ENCODE measurements at regions not wholly inside any gene's neighbourhood (a gene's known extent, or its start where the extent isn't known, plus 50 kb on each side); places are given as distances from the start of the nearest gene placed in this dataset.

DNA sequence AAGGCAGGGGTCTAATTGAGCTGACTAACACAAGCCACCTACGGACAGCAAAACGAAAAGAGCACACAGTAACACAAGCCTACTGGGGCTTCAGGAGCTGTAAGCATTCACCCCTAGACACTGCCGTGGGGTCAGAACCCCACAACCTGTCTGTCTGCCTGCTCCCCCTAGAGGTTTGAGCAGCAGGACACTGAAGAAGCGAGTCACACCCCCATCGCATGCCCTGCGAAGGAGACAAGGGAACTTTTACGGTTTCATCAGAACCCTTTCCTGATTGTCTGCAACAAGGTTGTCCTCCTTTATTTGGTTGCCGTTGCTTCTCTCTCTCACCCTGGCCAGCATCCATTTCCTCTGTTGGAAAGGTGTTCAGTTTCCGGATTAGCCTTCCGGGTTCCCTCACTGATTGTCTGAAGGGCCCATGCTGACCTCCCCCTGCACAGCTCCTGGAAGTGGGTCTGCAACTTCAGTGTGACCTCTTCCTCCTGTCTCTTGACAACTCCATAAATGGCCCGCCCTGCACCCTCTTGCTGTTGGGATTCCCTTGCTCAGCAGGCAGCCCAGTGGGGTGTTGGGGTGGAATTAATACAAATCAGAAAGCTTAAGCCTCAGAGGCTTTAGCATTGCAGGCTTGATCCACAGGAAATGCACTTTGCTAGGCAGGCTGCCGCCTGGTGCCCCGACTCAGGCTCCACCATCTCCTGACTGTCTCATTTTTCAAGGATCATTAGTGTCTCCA, 258.9 kb upstream of the TLE4 start:
- DNase-seq (ENCODE audit: low spot score), result no peak

GRCh38 chr9:79325501-79325900, 246.3 kb upstream of the TLE4 start:
- DNase-seq (ENCODE audit: low spot score), result no peak

DNA sequence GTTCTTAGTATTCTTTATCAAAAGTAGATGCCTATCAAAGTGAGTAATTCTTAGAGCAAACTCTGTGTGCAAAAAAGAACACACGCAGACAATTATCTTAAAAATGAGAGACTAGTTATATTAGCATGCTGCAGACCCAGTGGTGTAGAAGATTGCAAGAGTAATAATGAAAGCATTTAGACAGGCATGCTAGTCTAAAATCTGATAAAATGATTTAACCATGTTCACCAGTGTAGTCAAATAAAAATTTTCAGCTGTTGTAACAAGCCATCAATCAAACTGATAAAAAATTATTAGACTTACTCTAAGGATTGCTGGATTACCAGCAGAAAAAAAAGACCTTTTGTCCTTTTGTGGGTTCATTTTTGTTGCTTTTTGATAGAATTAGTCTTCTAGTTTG, 241.9 kb upstream of the TLE4 start:
- no peak for DNase-seq (ENCODE audit: low spot score)

DNA sequence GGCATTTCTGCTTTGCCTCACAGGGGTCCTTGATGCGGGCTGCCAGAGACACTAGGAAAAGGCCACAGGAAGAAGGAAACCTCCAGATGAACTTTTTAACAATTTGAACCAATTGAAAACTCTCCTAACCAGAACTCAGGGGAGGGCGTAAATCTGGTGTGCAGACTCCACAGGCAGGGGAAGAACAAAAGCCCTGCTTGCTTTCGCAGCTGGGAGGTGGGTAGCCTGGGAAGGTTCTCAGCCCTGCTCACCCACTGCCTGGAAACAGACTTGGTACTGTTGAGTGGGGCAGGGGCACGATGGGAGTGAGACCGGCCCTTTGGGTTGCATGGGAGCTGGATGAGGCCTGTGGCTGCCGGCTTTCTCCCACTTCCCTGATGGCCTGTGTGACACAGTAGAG, 237.8 kb upstream of the TLE4 start:
- DNase-seq (ENCODE audit: low spot score), result no peak

DNA sequence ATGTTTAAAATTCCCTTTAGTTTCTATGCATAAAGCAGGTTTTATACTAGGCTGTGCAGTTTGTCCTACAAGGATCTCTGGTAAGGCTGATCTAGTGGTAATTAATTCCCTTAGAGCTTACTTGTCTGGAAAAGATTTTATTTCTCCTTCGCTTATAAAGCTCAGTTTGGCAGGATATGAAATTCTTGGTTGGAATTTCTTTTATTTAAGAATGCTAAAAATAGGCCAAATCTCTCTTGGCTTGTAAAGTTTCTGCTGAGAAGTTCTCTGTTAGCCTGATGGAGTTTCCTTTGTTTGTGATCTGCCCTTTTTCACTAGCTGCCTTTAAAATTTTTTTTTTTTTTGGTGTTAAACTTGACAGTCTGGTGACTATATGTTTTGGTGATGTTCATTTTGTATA, 237.1 kb upstream of the TLE4 start:
- no peak for DNase-seq (ENCODE audit: low spot score)

DNA sequence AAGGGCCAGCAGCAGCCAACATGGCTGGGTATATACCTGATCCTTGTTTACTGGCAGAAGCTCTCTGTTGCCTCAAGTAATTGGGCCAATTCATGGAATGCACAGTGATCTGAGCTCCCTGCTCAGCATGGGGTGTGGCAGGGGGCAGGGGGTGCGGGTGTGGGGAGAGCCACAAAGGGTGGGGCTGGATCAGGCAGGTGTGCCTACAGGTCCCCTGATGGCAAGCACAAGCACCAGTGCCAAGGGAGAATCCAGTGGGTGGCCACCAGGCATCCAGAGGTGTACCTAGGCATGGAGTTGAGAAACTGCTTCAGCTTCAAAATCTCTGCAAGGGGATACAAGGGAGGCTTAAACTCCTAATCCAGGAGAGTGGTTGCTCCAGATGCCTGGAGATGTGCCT, 235.8 kb upstream of the TLE4 start:
- no peak for DNase-seq (ENCODE audit: low spot score)

GRCh38 chr9:79341561-79341960, 230.2 kb upstream of the TLE4 start:
- DNase-seq (ENCODE audit: low spot score), result no peak

DNA sequence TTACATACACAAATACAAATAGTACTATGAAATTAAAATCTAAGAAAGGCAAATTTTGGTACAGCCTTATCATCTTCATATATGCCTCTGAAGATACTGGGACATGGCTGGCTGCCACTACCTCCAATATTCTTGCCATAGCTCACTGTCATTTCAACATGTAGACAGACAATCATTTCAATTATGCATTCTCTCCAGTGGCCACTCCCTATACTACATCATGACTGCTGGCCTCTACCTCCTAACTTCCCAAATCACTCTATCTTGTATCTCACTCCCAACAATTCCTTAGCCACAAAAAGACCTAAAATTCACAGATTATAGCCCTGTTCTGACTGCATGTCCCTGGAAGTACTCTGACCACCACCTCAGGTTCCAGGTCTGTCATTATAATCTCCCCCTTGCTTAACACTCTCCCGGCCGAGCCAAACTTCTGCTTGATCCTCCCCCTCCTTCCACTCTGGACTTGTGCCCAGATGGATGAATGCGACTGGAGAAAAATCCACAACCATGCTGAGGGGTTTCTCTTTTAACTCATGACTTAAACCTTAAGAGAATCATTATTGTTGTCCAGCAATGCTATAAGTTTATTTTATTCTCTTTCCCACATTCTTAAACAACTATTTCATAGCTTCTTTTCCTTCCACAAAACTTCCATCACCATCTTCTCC, 225.3 kb upstream of the TLE4 start:
- no peak for DNase-seq (ENCODE audit: low spot score)

DNA sequence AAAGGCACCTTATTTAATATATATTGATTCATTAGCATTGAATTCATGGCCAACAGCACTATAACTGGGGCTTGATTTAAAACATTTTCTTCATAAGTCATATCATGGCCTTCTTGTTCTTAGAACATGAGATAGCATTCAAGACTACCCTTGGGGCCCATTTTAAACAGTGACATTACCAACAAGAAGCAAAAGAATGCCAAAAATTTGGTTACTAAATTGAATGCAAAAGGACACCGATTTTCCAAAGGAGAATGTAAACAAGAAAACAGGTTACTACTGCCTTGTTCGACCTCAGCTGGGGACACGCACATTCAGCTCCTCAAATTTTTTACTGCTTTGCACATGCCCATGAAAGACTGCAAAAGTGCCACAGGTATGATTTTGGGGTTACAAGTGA, 219.4 kb upstream of the TLE4 start:
- no peak for DNase-seq (ENCODE audit: low spot score)

GRCh38 chr9:79353856-79354520, 217.8 kb upstream of the TLE4 start:
- DNase-seq (ENCODE audit: low spot score), result peak; percentile 83

DNA sequence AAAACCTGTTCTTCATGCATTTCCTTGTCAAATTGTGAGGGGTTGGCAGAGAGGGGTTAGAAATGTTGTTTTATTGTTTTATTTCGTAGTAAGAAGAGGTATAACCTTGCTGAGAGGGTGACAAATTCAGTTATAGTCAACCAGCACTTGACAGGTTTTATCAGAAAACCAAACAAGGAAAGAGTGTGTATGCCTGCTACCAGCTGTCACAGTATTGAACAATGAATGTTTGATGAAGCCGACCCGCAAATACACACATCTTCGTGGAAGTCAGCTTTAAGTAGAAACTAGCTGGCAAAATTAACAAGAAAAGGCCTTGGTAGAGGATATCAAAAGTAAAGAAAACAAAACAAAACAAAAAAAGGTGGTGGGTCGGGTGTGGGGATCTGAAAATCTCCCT, 214.6 kb upstream of the TLE4 start:
- DNase-seq (ENCODE audit: low spot score), result no peak

DNA sequence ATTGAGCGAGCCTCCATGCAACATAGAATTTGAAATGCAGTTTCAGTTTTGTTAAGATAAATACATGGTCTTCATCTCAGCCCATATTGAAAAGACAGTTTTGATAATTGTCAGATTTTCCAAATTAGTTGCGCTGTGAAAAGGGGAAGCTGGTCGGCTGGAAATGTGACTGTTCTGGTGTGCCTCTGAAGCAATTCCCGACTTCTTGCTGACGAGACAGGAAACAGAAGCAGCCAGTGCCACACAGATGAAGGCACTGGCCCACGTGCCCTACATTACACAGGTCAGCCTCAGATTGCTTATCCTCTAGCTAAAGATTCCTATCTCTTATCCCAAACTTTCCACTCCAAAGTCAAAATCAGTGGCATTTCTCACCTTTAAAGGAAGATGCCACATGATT, 214.1 kb upstream of the TLE4 start:
- DNase-seq (ENCODE audit: low spot score), result no peak

- DNase-seq (ENCODE audit: low spot score), result peak; percentile 47
Measured at GRCh38 chr9:79360387-79361347, 211.1 kb upstream of the TLE4 start.

DNA sequence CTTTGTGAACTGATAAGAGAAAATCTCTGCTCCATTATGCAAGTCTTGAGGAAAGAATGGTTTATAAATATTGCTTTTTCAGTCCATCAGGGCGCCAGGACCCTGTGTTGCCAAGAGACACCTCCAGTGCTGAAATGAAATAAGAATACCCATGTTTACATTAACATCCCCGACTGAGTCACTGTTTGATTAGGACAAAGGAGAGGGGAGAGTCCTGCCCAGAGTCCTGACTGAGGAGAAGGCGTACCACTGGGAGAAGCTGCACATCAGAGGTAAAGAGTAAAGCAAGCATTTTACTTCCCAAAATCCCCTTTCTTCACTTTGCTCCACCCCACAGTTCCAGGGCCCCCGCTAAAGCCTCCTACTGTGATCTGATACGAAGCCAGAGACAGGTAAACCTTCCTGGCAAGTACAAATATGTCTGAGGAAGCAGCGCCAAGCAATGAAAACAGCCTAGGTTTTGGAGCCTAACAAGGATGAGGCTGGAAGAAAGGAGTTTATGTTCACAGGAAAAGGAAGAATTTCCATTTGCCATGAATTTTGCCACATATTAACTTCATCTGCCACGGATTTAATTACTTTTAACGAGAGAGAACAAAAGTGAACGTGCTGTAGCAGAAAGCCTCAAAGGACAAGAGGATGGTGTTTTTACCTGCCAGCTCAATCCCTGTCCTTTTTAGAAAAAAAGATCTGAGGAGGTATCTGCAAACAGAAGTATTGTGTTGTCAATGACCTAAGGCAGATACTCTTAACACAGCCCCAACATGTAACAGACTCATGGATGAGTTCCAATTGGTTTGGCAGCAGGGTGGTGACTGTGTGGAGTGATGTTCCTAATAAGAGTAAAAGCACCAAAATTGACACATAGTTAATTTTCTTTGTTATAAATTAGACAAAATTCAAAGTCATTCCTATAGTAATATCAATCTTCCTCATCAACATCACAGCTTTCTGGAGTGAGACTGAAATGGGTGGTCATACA, 209.4 kb upstream of the TLE4 start:
- DNase-seq (ENCODE audit: low spot score), result peak; percentile 46

GRCh38 chr9:79369676-79370075, 202.1 kb upstream of the TLE4 start:
- no peak for DNase-seq (ENCODE audit: low spot score)

- DNase-seq (ENCODE audit: low spot score), result no peak
Measured at GRCh38 chr9:79371301-79371700, 200.5 kb upstream of the TLE4 start.

GRCh38 chr9:79371948-79372555, 199.7 kb upstream of the TLE4 start:
- no peak for DNase-seq (ENCODE audit: low spot score)

DNA sequence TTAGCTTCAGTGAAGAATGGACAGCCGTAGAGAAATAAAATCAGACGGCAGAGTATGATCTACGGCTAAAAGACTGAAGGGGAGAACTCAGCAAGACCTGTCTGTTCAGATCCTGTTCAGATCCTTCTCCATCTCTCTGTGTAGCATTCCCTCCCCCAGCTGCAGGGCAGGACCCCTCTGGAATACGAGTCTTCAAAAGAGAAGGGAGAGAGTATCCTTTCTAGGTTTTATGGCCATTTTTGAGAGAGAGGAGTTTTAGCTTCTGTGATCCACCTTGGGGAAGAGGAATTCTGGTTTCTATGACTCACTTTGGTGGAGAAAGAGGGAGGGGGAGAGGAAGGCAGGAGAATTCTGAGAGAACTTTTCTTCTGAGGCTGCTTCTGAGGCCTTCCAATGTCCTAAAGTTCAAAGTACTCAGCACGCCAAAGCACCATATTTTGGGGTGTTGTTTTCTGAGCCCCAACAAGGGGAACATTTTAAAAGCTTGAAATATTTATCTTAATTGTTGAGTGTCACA, 194.4 kb upstream of the TLE4 start:
- peak; percentile 38 for DNase-seq (ENCODE audit: low spot score)

- no peak for DNase-seq (ENCODE audit: low spot score)
Measured at GRCh38 chr9:79378107-79378506, 193.7 kb upstream of the TLE4 start.

GRCh38 chr9:79382044-79382443, 189.7 kb upstream of the TLE4 start:
- no peak for DNase-seq (ENCODE audit: low spot score)

Measured in A172 (cell line).